ENCODE measurements at regions not wholly inside any gene's neighbourhood (a gene's known extent, or its start where the extent isn't known, plus 50 kb on each side); places are given as distances from the start of the nearest gene placed in this dataset.

GRCh38 chr4:163595580-163595979 lies 101.1 kb downstream of the TMA16 start:
- DNase-seq (ENCODE audit: low spot score), result no peak
- Histone ChIP-seq H3K4me3 (no peak overlapping the region), H3K27ac (no peak overlapping the region)
- TF ChIP-seq CTCF (IDR thresholded peaks at IDR 0.05), result no peak

DNA sequence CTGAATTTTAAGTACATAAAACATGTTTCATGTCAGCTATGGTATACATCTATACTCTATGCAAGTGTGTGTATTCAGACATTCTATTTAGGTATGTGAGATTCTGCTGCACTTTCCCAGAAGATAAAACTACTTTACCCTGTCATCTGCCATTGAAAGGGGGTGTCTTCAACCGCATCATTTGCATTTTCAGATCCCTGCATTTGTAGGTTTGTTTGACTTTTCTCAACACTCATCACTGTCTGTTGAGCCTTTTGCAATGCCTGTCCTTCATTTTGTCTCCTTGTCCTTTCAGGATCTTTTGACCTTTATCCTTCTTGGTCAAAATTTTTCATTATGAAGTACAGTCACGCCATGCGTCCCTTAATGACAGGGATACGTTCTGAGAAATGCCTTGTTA lies 103.5 kb downstream of the TMA16 start:
- DNase-seq (ENCODE audit: low spot score), result no peak
- Histone ChIP-seq H3K4me3 (no peak overlapping the region), H3K27ac (no peak overlapping the region)
- TF ChIP-seq CTCF (IDR thresholded peaks at IDR 0.05), result no peak

DNA sequence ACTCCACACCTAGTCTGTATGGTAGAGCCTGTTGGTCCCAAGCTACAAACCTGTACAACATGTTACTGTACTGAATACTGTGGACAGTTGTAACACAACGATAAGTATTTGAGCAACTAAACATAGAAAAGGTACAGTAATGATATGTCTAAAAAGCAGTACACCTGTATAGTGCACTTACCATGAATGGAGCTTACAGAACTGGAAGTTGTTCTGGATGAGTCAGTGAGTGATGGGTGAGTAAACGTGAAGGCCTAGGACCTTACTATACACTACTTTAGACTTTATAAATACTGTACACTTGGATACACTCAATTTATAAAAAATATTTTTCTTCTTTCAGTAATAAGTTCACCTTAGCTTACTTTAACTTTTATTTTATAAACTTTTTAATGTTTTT lies 104.0 kb downstream of the TMA16 start:
- no peak overlapping the region for H3K27ac ChIP-seq
- DNase-seq (ENCODE audit: low spot score), result no peak
- no peak overlapping the region for H3K4me3 ChIP-seq
- TF ChIP-seq CTCF (IDR thresholded peaks at IDR 0.05), result no peak

DNA sequence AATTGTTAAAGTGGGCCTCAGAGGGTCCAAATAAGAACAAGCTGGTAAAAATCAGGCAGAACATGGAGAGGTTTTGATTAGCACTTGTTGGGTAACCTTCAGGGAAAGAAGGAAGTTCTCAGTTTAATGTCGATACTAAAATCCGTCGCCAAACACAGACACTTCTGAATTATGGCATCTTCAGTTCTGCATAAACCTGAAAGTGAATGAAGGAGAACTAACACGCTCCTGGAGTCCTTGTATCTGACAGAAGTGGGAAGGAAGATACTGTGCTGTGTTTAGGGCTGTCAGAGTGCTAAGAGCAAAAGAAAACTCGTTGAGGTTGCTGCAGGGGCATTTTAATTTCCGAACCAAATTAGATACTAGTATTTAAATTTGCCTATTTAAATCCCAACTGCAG lies 106.2 kb downstream of the TMA16 start:
- Histone ChIP-seq H3K4me3 (no peak overlapping the region), H3K27ac (no peak overlapping the region)
- TF ChIP-seq CTCF (IDR thresholded peaks at IDR 0.05), result no peak
- DNase-seq (ENCODE audit: low spot score), result no peak

DNA sequence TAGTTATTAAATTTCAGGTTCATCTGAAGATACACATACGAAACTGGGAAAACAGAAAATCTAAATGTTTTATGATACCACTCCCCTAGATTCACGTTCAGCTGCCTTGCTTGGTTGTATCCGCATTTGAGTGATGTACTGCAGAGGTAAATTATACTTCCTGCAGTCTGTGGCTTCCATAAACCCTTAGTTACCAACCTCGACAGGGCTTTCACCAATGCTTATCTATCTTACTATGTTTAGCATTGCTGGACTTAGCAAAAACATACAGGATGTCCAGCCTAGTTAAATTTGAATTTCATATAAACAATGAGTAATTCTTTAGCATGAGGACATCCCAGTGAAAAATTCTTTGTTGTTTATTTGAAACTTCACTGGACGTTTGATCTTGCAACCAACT lies 108.8 kb downstream of the TMA16 start:
- no peak overlapping the region for H3K4me3 ChIP-seq
- TF ChIP-seq CTCF (IDR thresholded peaks at IDR 0.05), result no peak
- no peak for DNase-seq (ENCODE audit: low spot score)
- no peak overlapping the region for H3K27ac ChIP-seq

- no peak overlapping the region for H3K4me3 ChIP-seq
- no peak for DNase-seq (ENCODE audit: low spot score)
- TF ChIP-seq CTCF (IDR thresholded peaks at IDR 0.05), result no peak
- H3K27ac ChIP-seq, result no peak overlapping the region
Measured at GRCh38 chr4:163606896-163607691, 112.6 kb downstream of the TMA16 start.

GRCh38 chr4:163609019-163609418 lies 114.5 kb downstream of the TMA16 start:
- no peak for DNase-seq (ENCODE audit: low spot score)
- TF ChIP-seq CTCF (IDR thresholded peaks at IDR 0.05), result no peak
- Histone ChIP-seq H3K4me3 (no peak overlapping the region), H3K27ac (no peak overlapping the region)

All from coronary artery (tissue), 2 donors.